Stimulated activated CD4-positive, alpha-beta T cell treated with anti-CD3 and anti-CD28 coated beads, Interleukin-4, amount 100 ng/mL, for 48 hours (primary cell): ENCODE measurements at regions not wholly inside any gene's neighbourhood (a gene's known extent, or its start where the extent isn't known, plus 50 kb on each side); places are given as distances from the start of the nearest gene placed in this dataset.
"Not testable (repeated sequence)": the region's sequence is repeated elsewhere in the genome, so short reads cannot be mapped to it uniquely, and the experiment has no call there.

Experiments
- DNase-seq, 2 donors: peaks; one replicate each; pipeline ENCODE4 v3.0.0-alpha.2; 2020; ENCODE audit warnings: low read depth in 2 of 2

DNA sequence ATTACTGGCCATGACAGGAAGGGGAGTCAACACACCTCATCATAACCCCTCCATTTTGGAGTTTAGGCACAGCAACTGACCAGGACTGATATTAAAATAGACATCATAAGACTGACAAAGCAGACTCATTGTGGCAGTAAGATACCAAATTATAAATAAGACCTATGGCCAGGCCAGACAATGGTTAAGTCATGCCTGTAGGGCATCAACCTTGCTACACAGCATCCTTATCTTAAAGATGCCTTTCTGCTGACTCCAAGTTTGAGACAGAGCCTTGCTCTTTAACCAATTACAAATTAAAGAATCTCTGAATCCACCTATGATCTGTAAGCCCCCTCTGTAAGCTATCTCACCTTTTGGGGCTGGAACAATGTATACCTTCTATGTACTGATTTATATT, 65.5 kb downstream of the VCX2 start:
- DNase-seq: no peak

- no peak for DNase-seq
Measured at GRCh38 chrX:8103655-8104054, 67.4 kb downstream of the VCX2 start.

GRCh38 chrX:8091510-8091909, 79.6 kb downstream of the VCX2 start:
- DNase-seq: no peak

DNA sequence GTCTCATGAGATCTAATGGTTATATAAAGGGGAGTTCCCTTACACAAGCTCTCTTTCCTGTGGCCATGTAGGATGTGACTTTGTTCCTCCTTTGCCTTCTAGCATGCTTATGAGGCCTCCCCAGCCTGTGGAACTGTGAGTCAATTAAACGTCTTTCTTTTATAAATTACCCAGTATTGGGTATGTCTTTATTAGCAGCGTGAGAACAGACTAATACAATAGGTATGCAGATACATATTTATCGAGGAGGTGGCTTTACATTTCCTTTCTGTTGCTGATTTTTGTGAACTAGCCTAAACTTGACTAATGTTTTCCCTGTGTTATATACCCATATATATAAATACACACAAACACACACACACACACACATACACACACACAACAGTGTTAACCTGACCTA, 80.2 kb downstream of the VCX2 start:
- no peak for DNase-seq

DNA sequence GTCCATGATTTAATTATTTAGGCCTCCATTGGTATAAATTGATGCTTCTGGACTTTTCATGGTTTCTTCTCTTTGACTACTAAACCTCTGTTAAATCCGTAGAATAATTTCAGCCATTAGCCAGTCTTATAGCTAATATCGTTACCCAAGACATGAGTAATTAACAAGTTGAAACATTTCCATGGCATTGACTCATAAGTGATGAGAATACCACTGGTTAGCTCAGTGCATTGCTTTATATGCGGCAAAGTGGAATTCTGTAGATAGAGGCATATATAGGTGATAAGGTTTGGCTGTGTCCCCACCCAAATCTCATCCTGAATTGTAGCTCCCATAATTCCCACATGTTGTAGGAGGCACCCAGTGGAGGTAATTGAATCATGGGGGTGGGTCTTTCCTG, 80.6 kb downstream of the VCX2 start:
- no peak for DNase-seq

DNA sequence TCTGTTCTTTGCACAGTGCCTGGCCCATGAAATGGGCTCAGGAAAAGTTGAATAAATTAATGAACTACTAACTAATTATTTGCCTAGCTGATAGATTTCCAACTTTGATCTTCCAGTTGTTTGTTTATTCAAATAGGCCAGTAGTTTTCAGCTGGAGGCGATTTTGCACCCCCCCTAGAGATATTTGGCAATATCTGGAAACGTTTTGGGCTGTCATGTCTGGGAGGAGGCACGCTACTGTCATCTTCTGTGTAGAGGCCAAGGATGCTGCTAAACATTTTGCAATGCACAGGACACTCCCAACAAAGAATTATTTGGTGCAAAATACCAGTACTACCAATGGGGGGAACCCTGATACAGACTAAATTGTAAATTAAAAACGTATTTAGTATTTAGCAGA, 81.9 kb downstream of the VCX2 start:
- no peak for DNase-seq

DNA sequence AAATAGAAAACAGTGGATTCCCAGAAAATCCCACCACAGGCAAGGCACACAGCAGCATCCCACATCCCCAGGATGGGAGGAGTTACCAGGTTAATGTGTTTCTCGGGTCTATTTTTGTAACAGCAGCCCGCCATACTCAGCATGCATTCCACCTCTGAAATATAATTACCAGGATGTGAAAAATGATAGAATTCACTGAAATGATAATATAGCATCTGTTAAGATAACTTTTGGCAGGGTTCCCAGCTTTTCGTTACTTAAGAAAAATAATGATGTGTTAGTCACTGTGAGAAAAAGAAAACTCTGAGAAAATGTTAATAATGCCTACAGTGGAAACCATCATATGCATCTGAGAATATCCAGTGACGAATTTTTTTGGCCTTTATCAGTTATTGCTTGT, 87.1 kb downstream of the VCX2 start:
- DNase-seq: no peak

GRCh38 chrX:8083286-8083685, 87.8 kb downstream of the VCX2 start:
- DNase-seq: no peak

GRCh38 chrX:8075636-8076035, 95.4 kb downstream of the VCX2 start:
- DNase-seq: no peak

DNA sequence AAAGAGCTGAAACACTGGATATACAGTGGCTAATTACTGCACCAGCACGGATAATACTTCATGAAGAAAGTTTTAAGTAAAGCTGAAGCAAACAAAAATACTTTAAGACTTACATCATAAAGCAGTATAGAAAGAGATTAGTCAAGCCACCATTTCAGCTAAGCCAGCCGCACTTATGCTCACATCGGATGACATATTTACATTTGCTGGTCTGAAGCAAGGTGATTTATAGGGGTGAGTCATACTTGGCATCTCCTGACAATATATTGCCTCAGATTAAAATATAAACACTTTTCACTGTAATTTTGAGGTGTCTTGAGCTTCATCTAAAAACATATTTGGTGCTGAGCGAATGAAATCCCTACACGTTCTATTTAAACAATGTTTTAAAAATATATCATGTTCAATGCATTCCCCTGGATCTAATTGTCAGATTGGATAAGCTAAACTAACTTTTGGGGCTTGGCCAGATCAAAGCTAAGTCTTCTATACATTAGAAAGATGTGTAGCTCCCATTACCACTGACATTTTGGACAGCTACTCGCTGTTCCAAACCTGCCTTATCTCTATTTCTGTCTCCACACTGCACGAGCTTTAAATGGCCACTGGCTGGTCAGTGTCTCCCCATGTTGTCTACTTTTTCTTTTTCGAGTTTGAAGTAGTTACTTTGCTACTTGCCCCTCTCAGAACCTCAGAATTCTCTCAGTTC, 103.2 kb downstream of the VCX2 start:
- no peak for DNase-seq

GRCh38 chrX:8052909-8053308, 118.2 kb downstream of the VCX2 start:
- no peak for DNase-seq

DNA sequence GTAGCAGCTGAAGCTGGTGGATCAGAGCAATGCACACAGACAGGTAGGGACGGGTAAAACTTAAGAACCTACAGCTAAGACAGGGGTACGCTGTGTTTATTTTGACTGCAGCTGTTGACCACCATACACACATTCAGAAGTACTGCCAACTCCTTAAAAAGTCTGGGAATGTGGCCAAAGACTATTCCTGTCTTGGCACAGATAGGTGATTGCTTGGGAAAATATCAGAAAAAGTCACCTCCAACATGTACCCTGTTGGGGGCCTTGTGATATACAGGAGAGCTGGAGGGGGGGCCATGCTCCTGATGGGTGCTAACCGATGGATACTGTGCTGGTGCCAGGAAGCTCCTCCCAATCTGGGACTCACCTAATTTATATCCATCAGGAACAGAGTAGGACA, 121.2 kb downstream of the VCX2 start:
- no peak for DNase-seq

- DNase-seq: no peak
Measured at GRCh38 chrX:8048466-8048865, 121.3 kb upstream of the PNPLA4 start.

- no peak for DNase-seq
Measured at GRCh38 chrX:8044947-8045346, 117.7 kb upstream of the PNPLA4 start.

GRCh38 chrX:8043546-8043945, 116.3 kb upstream of the PNPLA4 start:
- no peak for DNase-seq

- DNase-seq: no peak
Measured at GRCh38 chrX:8043121-8043520, 115.9 kb upstream of the PNPLA4 start.

DNA sequence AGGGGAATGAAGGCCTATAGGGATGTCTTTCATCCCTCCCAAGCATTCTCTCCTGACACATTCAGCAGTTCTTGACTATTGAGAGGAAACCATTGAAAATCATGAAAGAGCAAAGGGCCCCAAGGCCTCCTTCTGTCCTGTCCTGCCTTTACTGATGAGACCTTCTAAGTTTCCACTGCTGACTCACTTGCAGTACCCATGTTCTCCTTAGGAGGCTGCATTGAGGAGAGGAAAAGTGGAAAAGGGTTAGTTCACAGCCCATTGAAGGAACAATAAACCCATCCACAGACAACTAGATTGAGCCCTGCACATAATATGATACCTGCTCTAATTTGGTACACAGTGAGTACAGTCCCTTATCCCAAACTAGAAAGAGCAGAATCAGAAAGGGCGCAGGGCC, 115.1 kb upstream of the PNPLA4 start:
- no peak for DNase-seq

GRCh38 chrX:8039711-8040110, 112.5 kb upstream of the PNPLA4 start:
- DNase-seq: not testable (repeated sequence)

DNA sequence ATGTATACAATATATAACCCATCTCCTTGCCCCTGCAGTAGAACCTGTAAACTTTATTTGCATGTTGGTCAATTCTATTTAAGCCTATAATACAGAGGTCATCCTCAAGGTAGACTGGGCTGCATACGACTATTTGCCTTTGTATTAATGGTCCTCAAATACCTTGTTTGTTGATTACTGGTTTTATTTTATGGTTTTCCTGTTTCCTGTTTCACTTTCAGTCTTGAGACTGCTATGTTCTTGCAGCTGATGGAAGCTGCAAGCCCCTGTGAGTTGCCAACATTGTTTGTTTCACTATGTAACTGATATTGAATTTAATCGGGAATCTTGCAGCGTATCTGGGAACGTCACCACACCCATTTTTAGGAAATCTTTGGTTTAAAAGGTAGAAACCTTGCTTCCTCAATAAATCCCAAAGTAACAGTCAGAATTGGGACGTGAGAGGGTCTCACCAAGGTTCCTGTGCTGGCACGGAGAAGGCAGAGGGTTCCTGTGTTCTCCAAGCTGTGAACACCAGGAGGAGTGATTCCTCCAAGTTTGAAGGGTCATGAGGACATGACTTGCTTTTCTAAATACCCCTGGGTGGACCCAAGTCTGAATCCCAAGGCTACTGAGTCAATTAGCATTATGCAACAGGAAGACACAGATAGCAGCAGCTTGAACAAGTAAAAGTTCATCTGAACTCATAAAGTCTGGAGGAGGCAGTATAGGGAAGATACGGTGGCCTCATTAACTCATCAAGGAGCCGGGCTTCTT, 110.6 kb upstream of the PNPLA4 start:
- DNase-seq: no peak

- no peak for DNase-seq
Measured at GRCh38 chrX:8036914-8037313, 109.7 kb upstream of the PNPLA4 start.

DNA sequence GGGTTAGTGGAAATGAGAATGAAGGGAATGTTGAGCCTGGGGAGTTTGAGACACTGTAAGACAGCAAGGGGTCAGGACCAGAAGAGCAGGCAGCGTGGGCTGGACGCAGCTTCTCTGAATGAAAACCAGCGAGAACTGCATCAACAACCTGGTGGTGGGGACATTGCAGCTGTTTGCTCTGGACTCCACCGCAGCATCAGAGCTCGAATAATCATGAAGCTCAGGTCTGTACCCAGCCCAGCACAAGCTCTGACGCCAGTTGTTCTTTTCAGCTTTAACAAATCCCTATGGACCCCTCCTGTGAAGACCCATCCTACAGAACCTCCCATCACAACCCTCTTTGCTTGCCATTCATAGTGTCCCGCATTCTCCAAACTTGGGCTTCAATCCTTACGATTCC, 106.8 kb upstream of the PNPLA4 start:
- no peak for DNase-seq

DNA sequence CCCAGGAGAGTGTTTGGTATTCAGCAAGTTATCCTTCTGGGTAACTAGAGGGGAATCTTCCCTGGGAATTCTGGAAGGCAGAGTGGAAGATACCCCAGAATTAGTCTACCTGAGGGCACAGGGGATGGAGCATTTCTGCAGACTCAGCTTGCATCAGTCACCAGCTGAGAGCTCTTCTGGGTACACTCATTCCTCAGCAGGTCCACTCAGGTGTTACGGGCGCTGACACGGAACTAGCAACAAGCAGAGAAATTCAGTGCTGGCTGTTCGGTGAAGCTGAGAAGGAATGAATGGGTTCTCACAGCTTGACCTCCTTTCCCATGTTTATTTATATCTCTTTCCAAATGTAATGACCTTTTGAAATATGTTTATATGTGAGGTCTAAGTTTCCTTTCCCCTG, 106.0 kb upstream of the PNPLA4 start:
- DNase-seq: no peak

GRCh38 chrX:8030361-8030760, 103.1 kb upstream of the PNPLA4 start:
- DNase-seq: no peak

DNA sequence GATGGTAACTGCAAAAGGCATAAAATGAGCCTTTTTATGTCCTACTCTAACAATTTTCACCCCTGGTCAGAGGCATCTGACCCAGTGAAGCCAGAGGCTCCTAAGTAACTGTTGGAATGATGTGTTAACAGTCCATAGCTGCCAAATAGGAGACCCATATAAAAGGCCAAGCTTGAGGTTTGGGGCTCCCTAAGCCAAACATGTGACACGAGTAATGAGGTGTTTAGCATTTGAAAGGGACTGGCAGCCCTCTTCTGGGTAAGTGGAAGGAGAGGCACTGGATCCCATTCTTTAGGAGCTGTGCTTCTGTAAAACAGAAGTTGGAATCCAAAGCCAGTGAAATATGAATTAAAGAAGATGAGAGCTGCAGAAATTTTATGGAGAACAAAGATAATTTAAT, 100.6 kb upstream of the PNPLA4 start:
- DNase-seq: no peak
